OCI-LY1 (cell line): ENCODE measurements at regions not wholly inside any gene's neighbourhood (a gene's known extent, or its start where the extent isn't known, plus 50 kb on each side); places are given as distances from the start of the nearest gene placed in this dataset.

Experiments
- EZH2 ChIP-seq: fragments of 200-600 bp; sonication (generic), shearing (Covaris generic); IDR thresholded peaks from 2 replicates; pipeline ENCODE4 v1.8.0; 2017; ENCODE audit warnings: borderline replicate concordance, mixed run types, mild to moderate bottlenecking, antibody characterized with exemption, low read length, moderate library complexity, mixed read lengths
- TF ChIP-seq, protein P1 (sequence below): fragments of 200-600 bp; sonication (generic), shearing (Covaris generic); IDR thresholded peaks from 2 replicates; pipeline ENCODE4 v1.5.1; 2017; ENCODE audit warnings: mild to moderate bottlenecking, antibody characterized with exemption, low read length, moderate library complexity, mixed read lengths

DNA sequence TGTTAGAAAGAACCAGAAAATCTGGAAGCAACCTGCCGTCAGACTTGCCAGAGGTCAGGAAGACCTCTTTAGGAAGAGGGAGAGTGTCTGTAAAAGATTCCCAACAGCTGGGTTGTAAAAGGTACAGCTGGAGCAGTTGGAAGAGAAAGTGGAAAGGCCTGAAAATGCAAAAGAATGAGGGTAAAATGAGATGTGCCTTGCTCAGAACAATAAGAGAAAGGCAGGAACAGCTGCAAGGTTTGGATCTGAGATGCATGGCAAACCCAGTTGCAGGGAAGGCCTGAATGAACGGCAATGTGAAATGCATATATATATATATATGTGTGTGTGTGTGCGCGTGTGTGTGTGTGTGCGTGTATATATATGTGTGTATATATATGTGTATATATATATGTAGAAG is 88.1 kb downstream of the ZIC1 start:
- TF ChIP-seq, protein P1, sequence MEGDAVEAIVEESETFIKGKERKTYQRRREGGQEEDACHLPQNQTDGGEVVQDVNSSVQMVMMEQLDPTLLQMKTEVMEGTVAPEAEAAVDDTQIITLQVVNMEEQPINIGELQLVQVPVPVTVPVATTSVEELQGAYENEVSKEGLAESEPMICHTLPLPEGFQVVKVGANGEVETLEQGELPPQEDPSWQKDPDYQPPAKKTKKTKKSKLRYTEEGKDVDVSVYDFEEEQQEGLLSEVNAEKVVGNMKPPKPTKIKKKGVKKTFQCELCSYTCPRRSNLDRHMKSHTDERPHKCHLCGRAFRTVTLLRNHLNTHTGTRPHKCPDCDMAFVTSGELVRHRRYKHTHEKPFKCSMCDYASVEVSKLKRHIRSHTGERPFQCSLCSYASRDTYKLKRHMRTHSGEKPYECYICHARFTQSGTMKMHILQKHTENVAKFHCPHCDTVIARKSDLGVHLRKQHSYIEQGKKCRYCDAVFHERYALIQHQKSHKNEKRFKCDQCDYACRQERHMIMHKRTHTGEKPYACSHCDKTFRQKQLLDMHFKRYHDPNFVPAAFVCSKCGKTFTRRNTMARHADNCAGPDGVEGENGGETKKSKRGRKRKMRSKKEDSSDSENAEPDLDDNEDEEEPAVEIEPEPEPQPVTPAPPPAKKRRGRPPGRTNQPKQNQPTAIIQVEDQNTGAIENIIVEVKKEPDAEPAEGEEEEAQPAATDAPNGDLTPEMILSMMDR: no peak
- no peak for TF ChIP-seq EZH2
